ENCODE measurements at regions not wholly inside any gene's neighbourhood (a gene's known extent, or its start where the extent isn't known, plus 50 kb on each side); places are given as distances from the start of the nearest gene placed in this dataset.

DNA sequence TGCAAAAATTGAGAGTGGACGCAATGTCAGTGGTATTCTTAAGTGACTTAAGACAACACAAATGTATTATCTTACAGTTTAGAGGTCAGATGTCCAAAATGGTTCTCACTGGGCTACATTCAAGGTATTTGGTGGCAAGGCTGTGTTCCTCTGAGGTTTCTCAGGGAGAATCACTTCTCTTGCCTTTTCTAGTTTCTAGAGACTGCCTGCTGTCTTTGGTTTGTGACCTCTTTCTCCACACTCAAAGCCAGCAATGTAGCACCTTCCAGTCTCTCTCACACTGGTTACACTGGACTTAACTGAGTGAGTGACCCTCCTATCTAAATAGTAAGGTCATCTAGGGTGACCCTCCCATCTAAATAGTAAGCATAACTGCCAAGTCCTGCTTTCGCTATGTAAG, 613.2 kb upstream of the COBL start:
- no peak for TF ChIP-seq POLR2A (IDR thresholded peaks at IDR 0.05)
- TF ChIP-seq, protein P1, sequence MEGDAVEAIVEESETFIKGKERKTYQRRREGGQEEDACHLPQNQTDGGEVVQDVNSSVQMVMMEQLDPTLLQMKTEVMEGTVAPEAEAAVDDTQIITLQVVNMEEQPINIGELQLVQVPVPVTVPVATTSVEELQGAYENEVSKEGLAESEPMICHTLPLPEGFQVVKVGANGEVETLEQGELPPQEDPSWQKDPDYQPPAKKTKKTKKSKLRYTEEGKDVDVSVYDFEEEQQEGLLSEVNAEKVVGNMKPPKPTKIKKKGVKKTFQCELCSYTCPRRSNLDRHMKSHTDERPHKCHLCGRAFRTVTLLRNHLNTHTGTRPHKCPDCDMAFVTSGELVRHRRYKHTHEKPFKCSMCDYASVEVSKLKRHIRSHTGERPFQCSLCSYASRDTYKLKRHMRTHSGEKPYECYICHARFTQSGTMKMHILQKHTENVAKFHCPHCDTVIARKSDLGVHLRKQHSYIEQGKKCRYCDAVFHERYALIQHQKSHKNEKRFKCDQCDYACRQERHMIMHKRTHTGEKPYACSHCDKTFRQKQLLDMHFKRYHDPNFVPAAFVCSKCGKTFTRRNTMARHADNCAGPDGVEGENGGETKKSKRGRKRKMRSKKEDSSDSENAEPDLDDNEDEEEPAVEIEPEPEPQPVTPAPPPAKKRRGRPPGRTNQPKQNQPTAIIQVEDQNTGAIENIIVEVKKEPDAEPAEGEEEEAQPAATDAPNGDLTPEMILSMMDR (IDR thresholded peaks at IDR 0.05) = no peak

All from lower leg skin (tissue), 3 donors.